Caki2 (cell line): ENCODE measurements at regions not wholly inside any gene's neighbourhood (a gene's known extent, or its start where the extent isn't known, plus 50 kb on each side); places are given as distances from the start of the nearest gene placed in this dataset.

Experiments
- DNase-seq: peaks from one replicate; pipeline ENCODE4 v3.0.0-alpha.2; 2015; ENCODE audit warnings: low read depth
- in situ Hi-C: cut with HindIII; loops from 2 replicates; pipeline ENCODE4 v1.10.0; 2016; ENCODE audit warnings: low sequenced_read_pairs, low pct_unique_long_range_greater_than_20kb, mixed read lengths

- in situ Hi-C loops = no loop called here
- DNase-seq = no peak
Measured at GRCh38 chr2:217309056-217309455, 449.2 kb upstream of the TNP1 start.

- in situ Hi-C loops = no loop called here
- DNase-seq = no peak
Measured at GRCh38 chr2:217307023-217307422, 447.2 kb upstream of the TNP1 start.

DNA sequence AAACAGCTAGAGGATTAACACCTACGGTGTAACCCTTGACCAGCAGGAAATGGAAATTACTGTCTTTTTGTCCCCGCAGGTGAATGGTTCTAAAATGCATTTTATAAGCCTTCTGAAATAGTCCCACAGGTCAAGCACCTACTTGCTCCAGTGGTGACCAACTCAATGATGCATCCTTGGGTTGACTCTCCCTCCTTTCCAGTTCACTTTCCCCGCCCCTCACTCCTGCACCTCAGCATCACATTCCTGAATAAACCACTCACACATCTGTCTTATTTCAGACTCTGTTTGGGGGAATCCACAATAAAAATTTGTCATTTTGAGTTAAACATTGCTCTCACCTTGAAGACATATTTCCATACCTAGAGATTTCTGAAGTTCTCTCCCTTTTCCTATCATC lies 446.0 kb upstream of the TNP1 start:
- DNase-seq = no peak
- in situ Hi-C loops = no loop called here

DNA sequence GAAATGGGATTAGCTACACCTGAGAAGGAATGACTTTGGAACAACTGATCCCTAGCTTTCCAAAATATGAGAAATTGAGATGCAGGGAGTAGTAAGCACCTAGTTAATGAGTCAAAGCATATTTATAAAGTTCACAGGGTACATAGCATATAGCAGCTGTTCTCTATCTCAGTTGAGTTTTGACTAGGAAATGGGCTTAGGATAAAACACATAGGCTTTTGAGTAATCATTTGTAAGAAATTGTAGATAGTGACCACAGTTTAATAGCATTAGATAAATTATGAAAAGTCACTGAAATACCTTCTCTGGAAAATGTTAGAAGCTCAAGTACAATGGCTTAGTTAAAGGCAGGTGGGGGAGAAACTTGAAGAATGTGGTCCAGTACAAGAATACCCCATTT lies 444.7 kb upstream of the TNP1 start:
- no peak for DNase-seq
- in situ Hi-C loops = no loop called here

- in situ Hi-C loops = no loop called here
- DNase-seq = no peak
Measured at GRCh38 chr2:217302856-217303255, 443.0 kb upstream of the TNP1 start.

GRCh38 chr2:217301142-217301925 lies 441.5 kb upstream of the TNP1 start:
- no peak for DNase-seq
- in situ Hi-C loops = no loop called here

GRCh38 chr2:217299590-217299989 lies 439.7 kb upstream of the TNP1 start:
- no peak for DNase-seq
- in situ Hi-C loops = no loop called here

GRCh38 chr2:217297096-217297495 lies 437.2 kb upstream of the TNP1 start:
- in situ Hi-C loops = no loop called here
- DNase-seq = no peak

GRCh38 chr2:217294818-217295217 lies 435.0 kb upstream of the TNP1 start:
- no peak for DNase-seq
- in situ Hi-C loops = no loop called here

DNA sequence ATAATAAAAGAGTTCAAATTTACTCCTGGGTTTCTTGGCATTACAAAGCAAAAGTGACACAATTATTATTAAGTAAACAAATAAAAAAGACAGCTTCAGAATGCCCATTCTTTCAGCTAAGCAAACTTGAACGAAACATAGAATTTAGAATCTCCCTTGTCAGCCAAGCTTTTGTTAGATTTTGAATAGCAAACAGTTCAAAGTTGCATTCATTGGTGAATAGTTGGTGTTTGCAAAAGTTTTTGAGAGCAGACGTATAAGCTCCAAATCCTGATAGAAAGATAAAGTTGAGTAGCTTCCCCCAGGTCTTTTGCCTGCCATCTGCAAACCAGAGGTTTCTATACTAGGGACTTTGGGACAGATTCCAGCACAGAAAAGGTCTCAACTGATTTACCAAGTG lies 434.3 kb upstream of the TNP1 start:
- DNase-seq = no peak
- in situ Hi-C loops = no loop called here

GRCh38 chr2:217293607-217294006 lies 433.7 kb upstream of the TNP1 start:
- in situ Hi-C loops = no loop called here
- DNase-seq = no peak

DNA sequence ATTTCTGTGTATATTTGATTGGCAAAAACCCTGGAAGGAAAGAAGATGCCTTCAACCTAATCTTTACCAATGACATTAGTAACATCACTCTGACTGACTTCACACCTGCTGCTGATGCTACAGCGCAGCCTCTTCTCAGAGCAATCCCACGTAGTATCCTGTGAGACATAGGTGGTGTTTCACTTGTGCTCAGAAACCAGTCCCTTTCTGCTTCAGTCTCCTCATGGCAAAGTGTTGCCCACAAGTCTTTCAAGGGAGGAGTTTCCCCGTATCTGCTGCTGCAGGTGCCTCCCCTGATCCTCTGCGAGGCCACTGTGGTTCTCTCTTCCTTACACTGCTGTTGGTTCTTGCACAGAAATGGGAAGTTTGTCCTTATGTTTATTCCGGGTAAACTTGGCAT lies 433.2 kb upstream of the TNP1 start:
- DNase-seq = no peak
- in situ Hi-C loops = no loop called here

GRCh38 chr2:217291259-217291658 lies 431.4 kb upstream of the TNP1 start:
- in situ Hi-C loops = no loop called here
- no peak for DNase-seq

GRCh38 chr2:217290467-217290866 lies 430.6 kb upstream of the TNP1 start:
- no peak for DNase-seq
- in situ Hi-C loops = no loop called here

- peak; percentile 8 for DNase-seq
- in situ Hi-C loops = no loop called here
Measured at GRCh38 chr2:217289907-217290280, 430.0 kb upstream of the TNP1 start.

GRCh38 chr2:217289177-217289906 lies 429.5 kb upstream of the TNP1 start:
- in situ Hi-C loops = no loop called here
- no peak for DNase-seq

DNA sequence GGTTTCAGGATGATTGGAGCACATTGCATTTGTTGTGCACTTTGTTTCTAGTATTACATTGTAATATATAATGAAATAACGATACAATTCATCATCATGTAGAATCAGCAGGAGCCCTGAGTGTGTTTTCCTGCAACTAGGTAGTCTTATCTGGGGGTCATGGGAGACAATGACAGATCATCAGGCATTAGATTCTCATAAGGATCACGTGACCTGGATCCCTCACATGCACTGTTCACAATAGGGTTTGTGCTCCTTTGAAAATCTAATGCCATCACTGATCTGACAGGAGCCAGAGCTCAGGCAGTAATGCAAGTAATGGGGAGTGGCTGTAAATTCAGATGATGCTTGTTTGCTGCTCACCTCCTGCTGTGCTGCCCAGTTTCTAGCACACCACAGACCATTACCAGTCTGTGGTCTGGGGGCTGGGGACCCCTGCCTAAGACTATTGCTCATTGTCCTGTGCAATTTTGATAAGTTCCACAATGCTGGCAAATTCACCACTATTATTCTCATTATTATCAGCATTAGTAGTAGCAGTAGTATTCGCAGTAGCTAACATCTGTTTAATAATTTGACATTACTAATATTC lies 428.7 kb upstream of the TNP1 start:
- in situ Hi-C loops = no loop called here
- no peak for DNase-seq

DNA sequence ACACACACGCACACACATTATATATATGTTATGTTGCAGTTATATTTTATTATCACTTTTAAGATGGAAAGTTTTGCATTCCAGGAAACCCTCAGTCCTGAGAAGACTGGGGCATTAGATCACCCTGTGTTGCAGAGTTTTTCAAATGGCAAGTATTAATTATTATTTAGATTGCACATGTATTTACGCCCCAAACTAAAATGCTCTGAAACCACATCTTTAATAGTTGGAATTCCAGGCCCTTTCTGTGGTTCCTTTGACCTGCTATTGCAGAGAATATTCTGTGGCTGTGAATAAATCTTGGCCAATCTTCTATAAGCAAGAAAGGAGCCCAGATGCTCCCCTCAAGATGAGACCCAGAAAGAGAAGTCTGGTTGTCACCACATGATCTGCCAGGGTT lies 427.0 kb upstream of the TNP1 start:
- in situ Hi-C loops = no loop called here
- DNase-seq = no peak

DNA sequence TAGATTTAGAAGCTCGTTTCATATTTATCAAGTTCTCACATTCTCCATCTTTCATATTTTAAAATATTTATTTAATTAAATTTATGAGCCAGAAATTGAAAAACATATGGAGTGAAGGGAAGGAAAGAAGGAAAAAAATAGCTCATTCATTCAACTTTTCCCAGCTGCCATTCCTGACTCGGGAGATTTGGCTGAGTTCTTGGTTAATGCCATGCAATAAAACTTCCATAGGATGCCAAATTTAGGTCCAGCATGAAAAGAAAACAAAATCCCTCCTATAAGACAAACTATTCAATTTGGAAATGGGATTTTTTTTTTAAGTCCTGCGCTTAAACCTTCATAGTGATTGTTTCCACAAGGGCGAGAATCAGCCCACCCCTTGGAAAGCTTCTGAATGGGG lies 426.1 kb upstream of the TNP1 start:
- in situ Hi-C loops = no loop called here
- DNase-seq = no peak

GRCh38 chr2:217283460-217283859 lies 423.6 kb upstream of the TNP1 start:
- in situ Hi-C loops = no loop called here
- no peak for DNase-seq
